ENCODE measurements at regions not wholly inside any gene's neighbourhood (a gene's known extent, or its start where the extent isn't known, plus 50 kb on each side); places are given as distances from the start of the nearest gene placed in this dataset.

- Histone ChIP-seq H3K79me2 (ENCODE audit: control insufficient read depth, insufficient read depth, low read length) (no peaks in the 10 kb centered on the region), H3K4me1 (ENCODE audit: control insufficient read depth, extremely low read depth, insufficient read depth, low read length) (no peaks in the 10 kb centered on the region), H3K9me3 (ENCODE audit: control insufficient read depth, low read depth, low read length) (peaks cover 2% of the 10 kb centered on the region), H4K20me1 (ENCODE audit: control insufficient read depth, extremely low read depth, insufficient read depth, low read length) (no peaks in the 10 kb centered on the region), H3K9me1 (ENCODE audit: control insufficient read depth, extremely low read depth, insufficient read depth, low read length) (no peaks in the 10 kb centered on the region), H3K9ac (ENCODE audit: control insufficient read depth, extremely low read depth, insufficient read depth, low read length) (no peak overlapping the region), H3K27me3 (ENCODE audit: control insufficient read depth, extremely low read depth, insufficient read depth, low read length) (no peaks in the 10 kb centered on the region), H3K27ac (ENCODE audit: control insufficient read depth, insufficient read depth, low read length) (no peak overlapping the region), H3K36me3 (ENCODE audit: control insufficient read depth in 2 of 2, extremely low read depth in 1 of 2, insufficient read depth in 2 of 2, low read length in 2 of 2) (no peaks in the 10 kb centered on the region), H3K4me3 (ENCODE audit: control insufficient read depth in 2 of 3, extremely low read depth in 1 of 3, insufficient read depth in 2 of 3, low read depth in 1 of 3, low read length in 3 of 3) (no peak overlapping the region), H3K4me2 (ENCODE audit: control insufficient read depth, extremely low read depth, insufficient read depth, low read depth, low read length) (no peak overlapping the region), H2AFZ (ENCODE audit: control insufficient read depth, low read length) (no peak overlapping the region)
- no peak for TF ChIP-seq EZH2 (IDR thresholded peaks at IDR 0.05; ENCODE audit: low read length)
- TF ChIP-seq, protein P1, sequence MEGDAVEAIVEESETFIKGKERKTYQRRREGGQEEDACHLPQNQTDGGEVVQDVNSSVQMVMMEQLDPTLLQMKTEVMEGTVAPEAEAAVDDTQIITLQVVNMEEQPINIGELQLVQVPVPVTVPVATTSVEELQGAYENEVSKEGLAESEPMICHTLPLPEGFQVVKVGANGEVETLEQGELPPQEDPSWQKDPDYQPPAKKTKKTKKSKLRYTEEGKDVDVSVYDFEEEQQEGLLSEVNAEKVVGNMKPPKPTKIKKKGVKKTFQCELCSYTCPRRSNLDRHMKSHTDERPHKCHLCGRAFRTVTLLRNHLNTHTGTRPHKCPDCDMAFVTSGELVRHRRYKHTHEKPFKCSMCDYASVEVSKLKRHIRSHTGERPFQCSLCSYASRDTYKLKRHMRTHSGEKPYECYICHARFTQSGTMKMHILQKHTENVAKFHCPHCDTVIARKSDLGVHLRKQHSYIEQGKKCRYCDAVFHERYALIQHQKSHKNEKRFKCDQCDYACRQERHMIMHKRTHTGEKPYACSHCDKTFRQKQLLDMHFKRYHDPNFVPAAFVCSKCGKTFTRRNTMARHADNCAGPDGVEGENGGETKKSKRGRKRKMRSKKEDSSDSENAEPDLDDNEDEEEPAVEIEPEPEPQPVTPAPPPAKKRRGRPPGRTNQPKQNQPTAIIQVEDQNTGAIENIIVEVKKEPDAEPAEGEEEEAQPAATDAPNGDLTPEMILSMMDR (optimal IDR thresholded peaks at IDR 0.05 in 1 of 3, IDR thresholded peaks at IDR 0.05 in 1 of 3, conservative IDR thresholded peaks at IDR 0.05 in 1 of 3; ENCODE audit: extremely low read depth in 1 of 3, insufficient read depth in 2 of 3, low read length in 3 of 3): no peak
- no peak for FAIRE-seq
- dilution Hi-C loops (cut with MboI; ENCODE audit: extremely low pct_ligation_motif_present, low sequenced_read_pairs): no loop called here
- no peak for DNase-seq (ENCODE audit: low read depth, low spot score)
Measured at GRCh38 chr21:27614231-27614630, 647.3 kb upstream of the ADAMTS5 start.

GRCh38 chr21:27606422-27606821 is 639.5 kb upstream of the ADAMTS5 start:
- H3K36me3 ChIP-seq (ENCODE audit: control insufficient read depth in 2 of 2, extremely low read depth in 1 of 2, insufficient read depth in 2 of 2, low read length in 2 of 2): no peaks in the 10 kb centered on the region
- no peak for FAIRE-seq
- no peak overlapping the region for H3K27ac ChIP-seq (ENCODE audit: control insufficient read depth, insufficient read depth, low read length)
- H3K4me2 ChIP-seq (ENCODE audit: control insufficient read depth, extremely low read depth, insufficient read depth, low read depth, low read length): no peak overlapping the region
- dilution Hi-C loops (cut with MboI; ENCODE audit: extremely low pct_ligation_motif_present, low sequenced_read_pairs): no loop called here
- no peaks in the 10 kb centered on the region for H4K20me1 ChIP-seq (ENCODE audit: control insufficient read depth, extremely low read depth, insufficient read depth, low read length)
- no peak overlapping the region for H3K4me3 ChIP-seq (ENCODE audit: control insufficient read depth in 2 of 3, extremely low read depth in 1 of 3, insufficient read depth in 2 of 3, low read depth in 1 of 3, low read length in 3 of 3)
- H3K9me3 ChIP-seq (ENCODE audit: control insufficient read depth, low read depth, low read length): no peaks in the 10 kb centered on the region
- no peaks in the 10 kb centered on the region for H3K4me1 ChIP-seq (ENCODE audit: control insufficient read depth, extremely low read depth, insufficient read depth, low read length)
- no peak for DNase-seq (ENCODE audit: low read depth, low spot score)
- H3K27me3 ChIP-seq (ENCODE audit: control insufficient read depth, extremely low read depth, insufficient read depth, low read length): no peaks in the 10 kb centered on the region
- no peak overlapping the region for H2AFZ ChIP-seq (ENCODE audit: control insufficient read depth, low read length)
- H3K79me2 ChIP-seq (ENCODE audit: control insufficient read depth, insufficient read depth, low read length): no peaks in the 10 kb centered on the region
- no peaks in the 10 kb centered on the region for H3K9me1 ChIP-seq (ENCODE audit: control insufficient read depth, extremely low read depth, insufficient read depth, low read length)
- no peak for TF ChIP-seq EZH2 (IDR thresholded peaks at IDR 0.05; ENCODE audit: low read length)
- TF ChIP-seq, protein P1 (optimal IDR thresholded peaks at IDR 0.05 in 1 of 3, IDR thresholded peaks at IDR 0.05 in 1 of 3, conservative IDR thresholded peaks at IDR 0.05 in 1 of 3; ENCODE audit: extremely low read depth in 1 of 3, insufficient read depth in 2 of 3, low read length in 3 of 3): no peak
- H3K9ac ChIP-seq (ENCODE audit: control insufficient read depth, extremely low read depth, insufficient read depth, low read length): no peak overlapping the region
